Osteocyte (in vitro differentiated cells): ENCODE measurements at regions not wholly inside any gene's neighbourhood (a gene's known extent, or its start where the extent isn't known, plus 50 kb on each side); places are given as distances from the start of the nearest gene placed in this dataset.
A peak's percentile ranks its signal among the peaks of the same experiment; 100 is the strongest.

Source experiments
- DNase-seq: peaks from one replicate; pipeline ENCODE4 v3.0.0; 2021; ENCODE audit warnings: mixed read lengths; ENCODE audit not compliant: unreplicated experiment; ENCODE audit errors: extremely low spot score
- H3K27ac Mint-ChIP-seq: one replicate; pipeline ENCODE4 v1.8.0; 2021; ENCODE audit warnings: mild to moderate bottlenecking, mixed read lengths; ENCODE audit not compliant: unreplicated experiment
- H3K27me3 Mint-ChIP-seq: one replicate; pipeline ENCODE4 v1.8.0; 2021; ENCODE audit warnings: mixed read lengths; ENCODE audit not compliant: unreplicated experiment
- H3K36me3 Mint-ChIP-seq: one replicate; pipeline ENCODE4 v1.8.0; 2021; ENCODE audit warnings: mixed read lengths; ENCODE audit not compliant: unreplicated experiment
- H3K4me1 Mint-ChIP-seq: one replicate; pipeline ENCODE4 v1.8.0; 2021; ENCODE audit warnings: mixed read lengths; ENCODE audit not compliant: unreplicated experiment
- H3K4me3 Mint-ChIP-seq: one replicate; pipeline ENCODE4 v1.8.0; 2021; ENCODE audit warnings: mild to moderate bottlenecking, moderate library complexity, mixed read lengths; ENCODE audit not compliant: unreplicated experiment
- H3K9me3 Mint-ChIP-seq: one replicate; pipeline ENCODE4 v1.8.0; 2021; ENCODE audit warnings: mixed read lengths; ENCODE audit not compliant: unreplicated experiment
- CTCF ChIP-seq: fragments of 200-600 bp; sonication (generic); IDR thresholded peaks from 2 replicates; pipeline ENCODE4 v1.5.0; 2021; ENCODE audit warnings: antibody characterized with exemption, mild to moderate bottlenecking, moderate library complexity

GRCh38 chr2:120662746-120663145 lies 72.9 kb upstream of the GLI2 start:
- peak; percentile 57 for DNase-seq
- Mint-ChIP-seq H3K4me3 (no peak overlapping the region), H3K36me3 (peaks cover 7% of the 10 kb centered on the region), H3K27me3 (peaks cover 41% of the 10 kb centered on the region), H3K27ac (no peak overlapping the region), H3K4me1 (no peaks in the 10 kb centered on the region), H3K9me3 (peaks cover 26% of the 10 kb centered on the region)
- no peak for TF ChIP-seq CTCF

- H3K4me3 Mint-ChIP-seq = no peak overlapping the region
- H3K4me1 Mint-ChIP-seq = no peaks in the 10 kb centered on the region
- peaks cover 7% of the 10 kb centered on the region for H3K36me3 Mint-ChIP-seq
- TF ChIP-seq CTCF = no peak
- H3K27me3 Mint-ChIP-seq = peaks cover 55% of the 10 kb centered on the region
- H3K27ac Mint-ChIP-seq = no peak overlapping the region
- DNase-seq = no peak
- peaks cover 35% of the 10 kb centered on the region for H3K9me3 Mint-ChIP-seq
These were observed 69.2 kb upstream of the GLI2 start for GRCh38 chr2:120666433-120666832.

- H3K36me3 Mint-ChIP-seq = peaks cover 7% of the 10 kb centered on the region
- H3K27me3 Mint-ChIP-seq = peaks cover 48% of the 10 kb centered on the region
- no peaks in the 10 kb centered on the region for H3K4me1 Mint-ChIP-seq
- H3K9me3 Mint-ChIP-seq = peaks cover 35% of the 10 kb centered on the region
- H3K4me3 Mint-ChIP-seq = no peak overlapping the region
- DNase-seq = no peak
- TF ChIP-seq CTCF = no peak
- no peak overlapping the region for H3K27ac Mint-ChIP-seq
These were observed 67.7 kb upstream of the GLI2 start for GRCh38 chr2:120667981-120668380.

- Mint-ChIP-seq H3K27me3 (peaks cover 48% of the 10 kb centered on the region), H3K4me1 (no peaks in the 10 kb centered on the region), H3K27ac (no peak overlapping the region), H3K36me3 (peaks cover 7% of the 10 kb centered on the region), H3K9me3 (peaks cover 32% of the 10 kb centered on the region), H3K4me3 (no peak overlapping the region)
- no peak for DNase-seq
- TF ChIP-seq CTCF = peak; percentile 31
These were observed 66.3 kb upstream of the GLI2 start for GRCh38 chr2:120669121-120669952.

- H3K27ac Mint-ChIP-seq = no peak overlapping the region
- DNase-seq = no peak
- H3K4me3 Mint-ChIP-seq = no peak overlapping the region
- peaks cover 48% of the 10 kb centered on the region for H3K27me3 Mint-ChIP-seq
- H3K36me3 Mint-ChIP-seq = peaks cover 7% of the 10 kb centered on the region
- H3K9me3 Mint-ChIP-seq = peaks cover 28% of the 10 kb centered on the region
- TF ChIP-seq CTCF = no peak
- no peaks in the 10 kb centered on the region for H3K4me1 Mint-ChIP-seq
These were observed 65.7 kb upstream of the GLI2 start for GRCh38 chr2:120669971-120670370.
